GM12878 (cell line): ENCODE measurements at regions not wholly inside any gene's neighbourhood (a gene's known extent, or its start where the extent isn't known, plus 50 kb on each side); places are given as distances from the start of the nearest gene placed in this dataset.

Experiments
- ATAC-seq: fragments of 200-7000 bp; cut with Tn5 transposase; 3 replicates; pipeline ENCODE4 v1.9.1; 2020; ENCODE audit warnings: mild to moderate bottlenecking, moderate library complexity
- BruUV-seq: library from RNA; stranded (reverse); fragments of 400-500 nt; replicated peaks from 2 replicates; lab custom pipeline; 2021; lab: Mats Ljungman, UMichigan
- CTCF ChIA-PET: fragments of 300-600 bp; sonication (Branson Sonifier 250); formaldehyde crosslinking; extraction: SDS; loops from one replicate; lab custom pipeline; 2021; ENCODE audit warnings: inconsistent platforms; lab: Yijun Ruan, JAX
- POLR2A ChIA-PET: fragments of 350-600 bp; formaldehyde crosslinking; extraction: SDS; loops from one replicate; lab custom pipeline; 2021; ENCODE audit warnings: inconsistent platforms; lab: Charles Lee
- RAD21 ChIA-PET: fragments of 300-600 bp; sonication (Branson Sonifier 250); formaldehyde crosslinking; loops from one replicate; lab custom pipeline; 2023; ENCODE audit warnings: antibody characterized with exemption; ENCODE audit not compliant: unreplicated experiment; lab: Charles Lee
- SMC1A ChIA-PET: fragments of 300-600 bp; sonication (Branson Sonifier 250); formaldehyde crosslinking; loops from one replicate; lab custom pipeline; 2023; ENCODE audit not compliant: unreplicated experiment, uncharacterized antibody; lab: Charles Lee
- DNase-seq: peaks from one replicate; pipeline ENCODE4 v3.0.0-alpha.2; 2011; ENCODE audit warnings: low read depth, low spot score
- FAIRE-seq: peaks from 3 replicates; lab custom pipeline; 2011; peaks lifted over from hg19 to GRCh38; lab: Jason Lieb, UNC
- H2AFZ ChIP-seq: 2 replicates; pipeline ENCODE4 v1.6.0; 2011; ENCODE audit warnings: low read depth, low read length, control low read depth; ENCODE audit not compliant: control insufficient read depth
- H3K27ac ChIP-seq: 2 replicates; pipeline ENCODE4 v1.5.1; 2011; ENCODE audit warnings: control low read depth; ENCODE audit not compliant: control insufficient read depth, insufficient read depth
- H3K27me3 ChIP-seq, 2 experiments: replicated peaks in 1 of 2; 2 replicates each; pipeline versions ENCODE4 v1.6.0 to v1.6.1; 2011; ENCODE audit warnings: low read length in 1 of 2; ENCODE audit not compliant: control insufficient read depth in 2 of 2, insufficient read depth in 2 of 2
- H3K36me3 ChIP-seq, 2 experiments: 2 replicates each; pipeline ENCODE4 v1.5.1; 2011; ENCODE audit warnings: low read length in 1 of 2; ENCODE audit not compliant: control insufficient read depth in 2 of 2, insufficient read depth in 2 of 2
- H3K4me1 ChIP-seq: 2 replicates; pipeline ENCODE4 v1.6.1; 2011; ENCODE audit warnings: mild to moderate bottlenecking, low read length, moderate library complexity, mixed read lengths; ENCODE audit not compliant: control insufficient read depth, insufficient read depth
- H3K4me2 ChIP-seq: 2 replicates; pipeline ENCODE4 v1.6.0; 2011; ENCODE audit warnings: control low read depth; ENCODE audit not compliant: control insufficient read depth, insufficient read depth
- H3K4me3 ChIP-seq: fragments of 200-600 bp; sonication (generic); 2 replicates; pipeline ENCODE4 v1.5.1; 2016
- H3K79me2 ChIP-seq: 2 replicates; pipeline ENCODE4 v1.6.0; 2011; ENCODE audit warnings: low read length; ENCODE audit not compliant: control insufficient read depth, insufficient read depth
- H3K9ac ChIP-seq: 2 replicates; pipeline ENCODE4 v1.8.0; 2011; ENCODE audit warnings: low read length, control low read depth, mixed read lengths; ENCODE audit not compliant: control insufficient read depth, insufficient read depth
- H3K9me3 ChIP-seq: replicated peaks from 3 replicates; pipeline ENCODE4 v1.5.1; 2011; ENCODE audit warnings: mild to moderate bottlenecking, low read length; ENCODE audit not compliant: control insufficient read depth, insufficient read depth
- H4K20me1 ChIP-seq: 2 replicates; pipeline ENCODE4 v1.6.0; 2011; ENCODE audit not compliant: control insufficient read depth, insufficient read depth
- CHD2 ChIP-seq: IDR thresholded peaks from 2 replicates; pipeline ENCODE4 v1.6.1; 2011; ENCODE audit warnings: low read depth, low read length, improper control_type of control experiment, borderline replicate concordance
- EGR1 ChIP-seq, 2 experiments: IDR thresholded peaks; 1 replicate in 1 of 2; 2 replicates in 1 of 2; pipeline ENCODE4 v1.6.1; 2011 to 2012; ENCODE audit warnings: low read depth in 2 of 2, low read length in 2 of 2, borderline replicate concordance in 1 of 2, mild to moderate bottlenecking in 1 of 2, moderate library complexity in 1 of 2
- IKZF1 ChIP-seq: fragments of 450-650 bp; conservative IDR thresholded peaks from 2 replicates; pipeline ENCODE4 v1.6.1; 2017; ENCODE audit warnings: antibody characterized with exemption, mild to moderate bottlenecking
- IKZF2 ChIP-seq, 2 experiments: fragments of 450-650 bp; IDR thresholded peaks; 2 replicates each; pipeline ENCODE4 v1.6.1; 2017; ENCODE audit warnings: mild to moderate bottlenecking in 2 of 2, moderate library complexity in 2 of 2
- IRF4 ChIP-seq: IDR thresholded peaks from 2 replicates; pipeline ENCODE4 v1.6.1; 2011; ENCODE audit warnings: low read depth, low read length
- KDM1A ChIP-seq: fragments of 200-600 bp; sonication (generic); IDR thresholded peaks from 2 replicates; pipeline ENCODE4 v1.6.1; 2016; ENCODE audit warnings: borderline replicate concordance
- MEF2A ChIP-seq: IDR thresholded peaks from 2 replicates; pipeline ENCODE4 v1.6.1; 2011; ENCODE audit warnings: low read depth, mild to moderate bottlenecking, low read length, moderate library complexity; ENCODE audit not compliant: insufficient read depth
- MTA2 ChIP-seq: fragments of 450-650 bp; IDR thresholded peaks from 2 replicates; pipeline ENCODE4 v1.6.1; 2016; ENCODE audit warnings: low read depth, mild to moderate bottlenecking, moderate library complexity
- NR2C2 ChIP-seq: IDR thresholded peaks from 2 replicates; pipeline ENCODE4 v1.6.1; 2011; ENCODE audit warnings: borderline replicate concordance, low read depth; ENCODE audit not compliant: control insufficient read depth, insufficient read length
- NR2F1 ChIP-seq: fragments of 450-650 bp; conservative IDR thresholded peaks from 2 replicates; pipeline ENCODE4 v1.6.1; 2017; ENCODE audit warnings: mild to moderate bottlenecking
- POLR2AphosphoS5 ChIP-seq: IDR thresholded peaks from 2 replicates; pipeline ENCODE4 v1.6.1; 2011; ENCODE audit warnings: mild to moderate bottlenecking, low read length, inconsistent platforms
- STAT1 ChIP-seq: fragments of 450-650 bp; conservative IDR thresholded peaks from 2 replicates; pipeline ENCODE4 v1.6.1; 2014; ENCODE audit warnings: antibody characterized with exemption, mild to moderate bottlenecking
- SUZ12 ChIP-seq: fragments of 200-600 bp; sonication (generic); IDR thresholded peaks from one replicate; pipeline ENCODE4 v1.6.1; 2018; ENCODE audit warnings: antibody characterized with exemption, mild to moderate bottlenecking; ENCODE audit not compliant: unreplicated experiment
- ZNF274 ChIP-seq: IDR thresholded peaks from one replicate; pipeline ENCODE4 v1.8.0; 2011; ENCODE audit not compliant: insufficient read length, insufficient read depth
- WGBS: methylation state at CpG from one replicate; pipeline ENCODE4 v1.1.6; 2016; ENCODE audit warnings: low lambda C conversion rate; ENCODE audit not compliant: insufficient replicate concordance, insufficient coverage; ENCODE audit errors: missing lambda C conversion rate; 5-methylcytosine and 5-hydroxymethylcytosine counted together
- in situ Hi-C: fragments of 300-500 bp; cut with MboI; formaldehyde crosslinking; loops from 9 replicates; pipeline ENCODE4 v1.14.3; 2018; ENCODE audit warnings: mixed read lengths
- intact Hi-C: fragments of 100-400 bp; cut with micrococcal nuclease; formaldehyde crosslinking; loops from one replicate; pipeline ENCODE4 v1.14.2; 2022; ENCODE audit not compliant: unreplicated experiment
- TF ChIP-seq, protein P1 (sequence below): IDR thresholded peaks from 2 replicates; pipeline ENCODE4 v1.6.1; 2011; ENCODE audit warnings: borderline replicate concordance, low read depth, mild to moderate bottlenecking, moderate library complexity, mixed read lengths, low read length; ENCODE audit not compliant: insufficient read depth; ENCODE audit errors: extremely low read length
- TF ChIP-seq, protein P2 (sequence below): fragments of 450-650 bp; IDR thresholded peaks from 2 replicates; pipeline ENCODE4 v1.6.1; 2017; ENCODE audit warnings: mild to moderate bottlenecking, moderate library complexity
- TF ChIP-seq, protein P3 (sequence below): fragments of 450-650 bp; IDR thresholded peaks from 2 replicates; pipeline ENCODE4 v1.6.1; 2016; ENCODE audit warnings: mild to moderate bottlenecking

DNA sequence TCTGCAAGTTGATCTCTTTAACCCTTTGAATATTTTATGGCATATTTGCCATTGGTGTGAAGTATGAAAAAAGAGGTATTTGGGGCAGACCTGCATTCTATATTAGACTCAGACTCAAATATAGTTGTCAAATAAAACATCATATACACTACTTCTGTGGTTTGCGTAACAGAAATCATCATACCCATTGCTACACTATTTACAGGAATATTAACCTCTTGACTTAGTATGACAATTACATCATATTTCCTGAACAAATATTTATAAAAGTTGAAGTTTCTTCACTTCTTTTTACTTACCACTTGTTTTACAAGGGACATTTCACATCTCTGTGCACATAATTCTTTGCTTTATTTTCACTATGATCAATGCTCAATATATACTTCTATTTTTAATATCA lies 206.0 kb downstream of the HAO1 start:
- ATAC-seq (no peak), DNase-seq (no peak), FAIRE-seq (no peak)
- Histone ChIP-seq H3K27ac (no peak overlapping the region), H2AFZ (no peak overlapping the region), H3K4me3 (no peak overlapping the region), H4K20me1 (no peaks in the 10 kb centered on the region; the same call in 1 of the 2 replicates), H3K4me1 (no peaks in the 10 kb centered on the region), H3K4me2 (no peak overlapping the region), H3K9me3 (no peaks in the 10 kb centered on the region), H3K79me2 (no peaks in the 10 kb centered on the region), H3K9ac (no peak overlapping the region), H3K27me3 (no peaks in the 10 kb centered on the region), H3K36me3 (no peaks in the 10 kb centered on the region)
- in situ Hi-C loops (no loop called here), intact Hi-C loops (no loop called here)
- POLR2A ChIA-PET = no interaction called here
- SMC1A ChIA-PET = no interaction called here
- WGBS = 94% methylated on average over 1 of the region's 1 CpG
- TF ChIP-seq IKZF2 (IDR thresholded peaks at IDR 0.05) = no peak
- TF ChIP-seq NR2F1 = no peak
- TF ChIP-seq POLR2AphosphoS5 = no peak
- TF ChIP-seq, protein P1, sequence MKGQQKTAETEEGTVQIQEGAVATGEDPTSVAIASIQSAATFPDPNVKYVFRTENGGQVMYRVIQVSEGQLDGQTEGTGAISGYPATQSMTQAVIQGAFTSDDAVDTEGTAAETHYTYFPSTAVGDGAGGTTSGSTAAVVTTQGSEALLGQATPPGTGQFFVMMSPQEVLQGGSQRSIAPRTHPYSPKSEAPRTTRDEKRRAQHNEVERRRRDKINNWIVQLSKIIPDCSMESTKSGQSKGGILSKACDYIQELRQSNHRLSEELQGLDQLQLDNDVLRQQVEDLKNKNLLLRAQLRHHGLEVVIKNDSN = no peak
- TF ChIP-seq EGR1 (IDR thresholded peaks at IDR 0.05; ENCODE audit: borderline replicate concordance in 1 of 2, low read depth in 2 of 2, low read length in 2 of 2) = no peak
- no peak for TF ChIP-seq KDM1A
- TF ChIP-seq, protein P2, sequence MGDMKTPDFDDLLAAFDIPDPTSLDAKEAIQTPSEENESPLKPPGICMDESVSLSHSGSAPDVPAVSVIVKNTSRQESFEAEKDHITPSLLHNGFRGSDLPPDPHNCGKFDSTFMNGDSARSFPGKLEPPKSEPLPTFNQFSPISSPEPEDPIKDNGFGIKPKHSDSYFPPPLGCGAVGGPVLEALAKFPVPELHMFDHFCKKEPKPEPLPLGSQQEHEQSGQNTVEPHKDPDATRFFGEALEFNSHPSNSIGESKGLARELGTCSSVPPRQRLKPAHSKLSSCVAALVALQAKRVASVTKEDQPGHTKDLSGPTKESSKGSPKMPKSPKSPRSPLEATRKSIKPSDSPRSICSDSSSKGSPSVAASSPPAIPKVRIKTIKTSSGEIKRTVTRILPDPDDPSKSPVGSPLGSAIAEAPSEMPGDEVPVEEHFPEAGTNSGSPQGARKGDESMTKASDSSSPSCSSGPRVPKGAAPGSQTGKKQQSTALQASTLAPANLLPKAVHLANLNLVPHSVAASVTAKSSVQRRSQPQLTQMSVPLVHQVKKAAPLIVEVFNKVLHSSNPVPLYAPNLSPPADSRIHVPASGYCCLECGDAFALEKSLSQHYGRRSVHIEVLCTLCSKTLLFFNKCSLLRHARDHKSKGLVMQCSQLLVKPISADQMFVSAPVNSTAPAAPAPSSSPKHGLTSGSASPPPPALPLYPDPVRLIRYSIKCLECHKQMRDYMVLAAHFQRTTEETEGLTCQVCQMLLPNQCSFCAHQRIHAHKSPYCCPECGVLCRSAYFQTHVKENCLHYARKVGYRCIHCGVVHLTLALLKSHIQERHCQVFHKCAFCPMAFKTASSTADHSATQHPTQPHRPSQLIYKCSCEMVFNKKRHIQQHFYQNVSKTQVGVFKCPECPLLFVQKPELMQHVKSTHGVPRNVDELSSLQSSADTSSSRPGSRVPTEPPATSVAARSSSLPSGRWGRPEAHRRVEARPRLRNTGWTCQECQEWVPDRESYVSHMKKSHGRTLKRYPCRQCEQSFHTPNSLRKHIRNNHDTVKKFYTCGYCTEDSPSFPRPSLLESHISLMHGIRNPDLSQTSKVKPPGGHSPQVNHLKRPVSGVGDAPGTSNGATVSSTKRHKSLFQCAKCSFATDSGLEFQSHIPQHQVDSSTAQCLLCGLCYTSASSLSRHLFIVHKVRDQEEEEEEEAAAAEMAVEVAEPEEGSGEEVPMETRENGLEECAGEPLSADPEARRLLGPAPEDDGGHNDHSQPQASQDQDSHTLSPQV = no peak
- no peak for TF ChIP-seq IRF4
- TF ChIP-seq MTA2 = no peak
- no peak for TF ChIP-seq SUZ12
- no peak for TF ChIP-seq ZNF274
- TF ChIP-seq, protein P3, sequence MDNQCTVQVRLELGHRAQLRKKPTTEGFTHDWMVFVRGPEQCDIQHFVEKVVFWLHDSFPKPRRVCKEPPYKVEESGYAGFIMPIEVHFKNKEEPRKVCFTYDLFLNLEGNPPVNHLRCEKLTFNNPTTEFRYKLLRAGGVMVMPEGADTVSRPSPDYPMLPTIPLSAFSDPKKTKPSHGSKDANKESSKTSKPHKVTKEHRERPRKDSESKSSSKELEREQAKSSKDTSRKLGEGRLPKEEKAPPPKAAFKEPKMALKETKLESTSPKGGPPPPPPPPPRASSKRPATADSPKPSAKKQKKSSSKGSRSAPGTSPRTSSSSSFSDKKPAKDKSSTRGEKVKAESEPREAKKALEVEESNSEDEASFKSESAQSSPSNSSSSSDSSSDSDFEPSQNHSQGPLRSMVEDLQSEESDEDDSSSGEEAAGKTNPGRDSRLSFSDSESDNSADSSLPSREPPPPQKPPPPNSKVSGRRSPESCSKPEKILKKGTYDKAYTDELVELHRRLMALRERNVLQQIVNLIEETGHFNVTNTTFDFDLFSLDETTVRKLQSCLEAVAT = no peak
- no peak for TF ChIP-seq CHD2
- no peak for TF ChIP-seq STAT1
- TF ChIP-seq NR2C2 = no peak
- TF ChIP-seq MEF2A = no peak
- no peak for TF ChIP-seq IKZF1
- BruUV-seq = no TSS peak
- CTCF ChIA-PET = no interaction called here
- RAD21 ChIA-PET = no interaction called here
